ENCODE measurements at regions not wholly inside any gene's neighbourhood (a gene's known extent, or its start where the extent isn't known, plus 50 kb on each side); places are given as distances from the start of the nearest gene placed in this dataset.

GRCh38 chr13:44664308-44664707, 88.2 kb upstream of the TSC22D1 start:
- DNase-seq (ENCODE audit: low read depth in 1 of 2, low spot score in 2 of 2) (no peak), FAIRE-seq (peak; percentile 39)
- no peak overlapping the region for H3K9ac ChIP-seq (replicated peaks in 1 of 4; ENCODE audit: extremely low read depth in 1 of 4, low read depth in 3 of 4, low read length in 3 of 4)
- WGBS, 2 experiments (ENCODE audit: extremely low coverage in 1 of 2, insufficient coverage in 1 of 2, insufficient read length in 1 of 2, insufficient replicate concordance in 2 of 2, low coverage in 1 of 2, low lambda C conversion rate in 2 of 2, missing lambda C conversion rate in 1 of 2), result 81% methylated on average over 1 of the region's 1 CpG; no CpG with 5 or more reads in 1 of the 2 experiments
- no peaks in the 10 kb centered on the region for H3K23me2 ChIP-seq (ENCODE audit: low read depth, low read length)
- H3K23ac ChIP-seq (ENCODE audit: insufficient read length), result no peak overlapping the region
- no peaks in the 10 kb centered on the region for H3K27me3 ChIP-seq (replicated peaks in 1 of 4; ENCODE audit: control insufficient read depth in 3 of 4, extremely low read depth in 1 of 4, insufficient read depth in 3 of 4, low read length in 3 of 4)
- POLR2A ChIA-PET (ENCODE audit: partially characterized antibody), result interaction anchor here (1.2 to 1.6 kb wide), 2 partner anchors 9 to 11 kb away, joined by 3 read pairs; no protein-coding TSS in a partner anchor
- no peak overlapping the region for H2BK20ac ChIP-seq (ENCODE audit: low read length)
- no peak overlapping the region for H3K14ac ChIP-seq (ENCODE audit: insufficient read length)
- no peaks in the 10 kb centered on the region for H3K9me3 ChIP-seq (ENCODE audit: insufficient read depth in 2 of 2, low read depth in 1 of 2, low read length in 1 of 2)
- peak overlapping the region; percentile 53 for H4K5ac ChIP-seq (ENCODE audit: insufficient read length, low read depth, low read length)
- H3K4me2 ChIP-seq (ENCODE audit: insufficient read depth in 1 of 2, low read depth in 2 of 2, low read length in 2 of 2), result peak overlapping the region; percentile 38 to 41; a peak in 3 of 4 replicates
- H4K8ac ChIP-seq (ENCODE audit: extremely low read depth, insufficient read depth, low read length), result no peak overlapping the region
- H3K4me1 ChIP-seq (replicated peaks in 1 of 4; ENCODE audit: control insufficient read depth in 3 of 4, insufficient read depth in 4 of 4, low read length in 3 of 4), result peaks cover 0 to 12% (median 1%) of the 10 kb centered on the region in 4 experiments; a peak in 3 of 7 replicates
- no peak overlapping the region for H3K4ac ChIP-seq (replicated peaks; ENCODE audit: insufficient read length, low read depth, low read length)
- no peaks in the 10 kb centered on the region for H3K36me3 ChIP-seq (ENCODE audit: control insufficient read depth in 2 of 4, insufficient read depth in 4 of 4, low read length in 3 of 4)
- no peaks in the 10 kb centered on the region for H3K79me1 ChIP-seq (ENCODE audit: low read depth, low read length)
- no peak overlapping the region for H3K56ac ChIP-seq (replicated peaks; ENCODE audit: insufficient read length, low read depth, low read length)
- TF ChIP-seq TEAD4 (IDR thresholded peaks at IDR 0.05; ENCODE audit: low read depth, low read length) (no peak), NANOG (IDR thresholded peaks at IDR 0.05; ENCODE audit: insufficient read depth, low read depth, low read length, poor library complexity, severe bottlenecking) (no peak), POU5F1 (IDR thresholded peaks at IDR 0.05; ENCODE audit: low read depth, low read length) (peak; percentile 60; the same call in 1 of the 2 replicates)
- no peak overlapping the region; a peak in 1 of 8 replicates for H3K4me3 ChIP-seq (ENCODE audit: extremely low read depth in 1 of 4, insufficient read depth in 2 of 4, low read depth in 3 of 4, low read length in 4 of 4)
- H2AK5ac ChIP-seq (ENCODE audit: low read depth, low read length), result no peak overlapping the region
- no peaks in the 10 kb centered on the region for H4K20me1 ChIP-seq (replicated peaks in 1 of 2; ENCODE audit: control insufficient read depth in 1 of 2, insufficient read depth in 2 of 2, low read length in 2 of 2)
- H2AFZ ChIP-seq (ENCODE audit: low read length), result no peak overlapping the region
- H2BK12ac ChIP-seq (ENCODE audit: low read depth, low read length), result no peak overlapping the region
- H3K79me2 ChIP-seq (ENCODE audit: control insufficient read depth in 1 of 2, insufficient read depth in 2 of 2, low read length in 2 of 2), result no peaks in the 10 kb centered on the region
- H2BK5ac ChIP-seq (ENCODE audit: low read depth, low read length), result no peak overlapping the region
- H2BK120ac ChIP-seq (replicated peaks; ENCODE audit: low read depth, low read length), result no peak overlapping the region
- H4K91ac ChIP-seq (replicated peaks; ENCODE audit: insufficient read length, low read length), result no peak overlapping the region
- no peak overlapping the region for H3K18ac ChIP-seq (ENCODE audit: extremely low read depth, low read length)
- CTCF ChIA-PET (ENCODE audit: partially characterized antibody), result no interaction called here
- no peak overlapping the region for H2BK15ac ChIP-seq (ENCODE audit: low read length)
- H3K27ac ChIP-seq (ENCODE audit: low read depth, low read length), result no peak overlapping the region
